GM10248 (cell line): ENCODE measurements at regions not wholly inside any gene's neighbourhood (a gene's known extent, or its start where the extent isn't known, plus 50 kb on each side); places are given as distances from the start of the nearest gene placed in this dataset.
"Not testable (repeated sequence)": the region's sequence is repeated elsewhere in the genome, so short reads cannot be mapped to it uniquely, and the experiment has no call there.

Experiments used
- CTCF ChIA-PET: fragments of 300-600 bp; sonication (Branson Sonifier 250); formaldehyde crosslinking; extraction: SDS; loops from one replicate; lab custom pipeline; 2021; ENCODE audit warnings: antibody characterized with exemption; lab: Yijun Ruan, JAX
- POLR2A ChIA-PET: fragments of 350-650 bp; sonication (Branson Sonifier 250); formaldehyde crosslinking; extraction: SDS; loops from one replicate; lab custom pipeline; 2020; ENCODE audit warnings: antibody characterized with exemption; lab: Yijun Ruan, JAX
- DNase-seq: peaks from one replicate; pipeline ENCODE4 v3.0.0; 2012; ENCODE audit errors: extremely low spot score
- CTCF ChIP-seq: IDR thresholded peaks from 2 replicates; pipeline ENCODE4 v1.5.1; 2012; ENCODE audit warnings: mild to moderate bottlenecking, low read depth; ENCODE audit errors: extremely low read depth, missing control alignments, control extremely low read depth

DNA sequence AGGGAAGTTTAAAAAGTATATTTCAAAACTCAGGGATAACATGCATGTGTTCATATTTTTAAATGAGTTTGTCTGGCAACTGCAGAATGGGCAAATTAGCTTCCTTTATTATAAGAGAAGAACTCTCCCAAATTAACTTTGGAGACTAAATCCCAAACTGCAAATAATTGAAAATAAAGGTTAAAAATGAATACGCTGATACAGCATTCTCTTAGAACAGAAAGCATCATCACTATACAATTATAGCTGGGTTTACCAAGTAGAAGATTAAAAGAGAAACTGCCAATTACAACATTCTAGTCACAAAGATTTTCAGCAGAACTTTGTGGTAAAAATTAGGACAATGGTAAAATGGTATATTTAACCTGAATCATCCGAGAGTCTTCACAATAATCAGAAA, 73.3 kb downstream of the OLFM4 start:
- ChIA-PET CTCF (no interaction called here), POLR2A (no interaction called here)
- DNase-seq: no peak
- TF ChIP-seq CTCF: no peak

DNA sequence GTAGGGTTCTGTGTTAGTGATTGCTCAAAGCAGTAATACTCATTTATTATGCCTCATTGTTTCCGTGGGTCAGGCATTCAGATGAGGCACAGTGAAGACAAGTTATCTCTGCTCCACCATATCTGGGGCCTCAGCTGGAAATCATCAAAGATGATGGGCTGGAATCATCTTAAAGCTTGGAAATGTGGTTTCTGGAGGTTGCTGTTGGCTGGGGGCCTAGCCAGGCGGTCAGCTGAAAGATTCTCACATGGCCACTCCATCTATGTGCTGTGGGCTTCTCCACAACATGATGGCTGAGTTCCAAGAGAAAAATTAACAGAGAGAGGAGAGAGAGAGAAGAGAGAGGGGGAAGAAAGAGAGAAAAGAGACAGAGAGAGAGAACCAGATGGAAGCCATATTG, 75.5 kb downstream of the OLFM4 start:
- ChIA-PET POLR2A (no interaction called here), CTCF (no interaction called here)
- no peak for TF ChIP-seq CTCF
- DNase-seq: no peak

DNA sequence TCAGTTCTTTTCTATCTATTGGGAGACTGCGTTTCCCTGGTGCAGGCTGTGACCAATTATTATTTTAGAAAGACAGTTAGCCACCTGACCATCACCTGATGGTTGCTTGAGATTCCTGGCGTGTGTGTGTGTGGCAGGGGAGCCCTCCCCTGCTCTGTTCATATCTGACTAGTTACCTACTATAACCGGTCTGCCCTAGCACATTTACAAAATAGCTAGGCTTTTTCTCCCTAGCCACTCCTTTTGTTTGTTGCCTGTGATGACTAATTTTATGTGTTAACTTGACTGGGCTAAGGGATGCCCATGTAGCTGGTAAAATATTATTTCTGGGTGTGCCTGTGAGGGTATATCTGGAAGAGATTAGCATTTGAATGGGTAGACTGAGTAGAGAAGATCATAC, 76.9 kb downstream of the OLFM4 start:
- ChIA-PET POLR2A (no interaction called here), CTCF (interaction anchor here (1.8 kb wide), 1 partner anchor 46 kb away, joined by 4 read pairs; no protein-coding TSS in a partner anchor)
- no peak for DNase-seq
- no peak for TF ChIP-seq CTCF

DNA sequence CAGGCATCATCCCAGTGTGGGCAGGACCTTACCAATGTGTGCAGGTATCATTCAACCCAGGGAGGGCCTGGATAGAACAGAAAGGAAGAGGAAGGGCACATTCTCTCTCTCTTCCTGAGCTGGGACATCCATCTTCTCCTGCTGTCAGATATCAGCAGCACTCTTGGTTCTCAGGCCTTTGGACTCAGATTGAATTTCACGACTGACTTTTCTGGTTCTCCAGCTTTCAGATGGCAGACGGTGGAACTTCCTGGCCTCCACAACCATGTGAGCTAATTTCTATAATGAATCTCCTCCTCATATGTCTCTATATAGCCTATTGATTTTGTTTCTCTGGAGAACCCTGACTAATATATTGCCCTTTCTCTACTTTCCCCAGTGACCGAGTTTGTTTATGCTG, 77.3 kb downstream of the OLFM4 start:
- POLR2A ChIA-PET: no interaction called here
- no peak for TF ChIP-seq CTCF
- CTCF ChIA-PET: interaction anchor here (1.8 kb wide), 1 partner anchor 46 kb away, joined by 4 read pairs; no protein-coding TSS in a partner anchor
- no peak for DNase-seq

GRCh38 chr13:53110181-53110580, 81.6 kb downstream of the OLFM4 start:
- no peak for TF ChIP-seq CTCF
- POLR2A ChIA-PET: no interaction called here
- no peak for DNase-seq
- CTCF ChIA-PET: interaction anchor here (2.1 kb wide), 1 partner anchor 31 kb away, joined by 4 read pairs; no protein-coding TSS in a partner anchor

DNA sequence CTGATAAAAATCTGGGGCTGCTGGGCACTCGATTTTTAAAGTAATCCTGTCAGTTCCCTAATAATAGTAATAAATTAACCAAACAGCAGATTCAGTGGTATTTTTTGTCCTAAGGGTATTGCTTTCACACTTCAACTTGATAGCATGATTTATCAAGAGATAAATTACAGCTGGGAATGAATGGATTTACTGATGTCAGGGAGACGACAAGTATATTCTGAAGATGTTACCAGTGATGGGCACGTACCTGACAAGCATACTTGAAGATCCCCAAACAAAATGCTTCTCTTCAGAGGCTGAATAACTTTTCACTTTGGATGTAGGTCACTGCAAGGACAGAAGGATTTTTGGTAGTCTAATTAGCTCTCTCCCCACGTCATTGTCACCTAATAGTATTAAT, 82.0 kb downstream of the OLFM4 start:
- DNase-seq: no peak
- CTCF ChIA-PET: no interaction called here
- POLR2A ChIA-PET: no interaction called here
- no peak for TF ChIP-seq CTCF

DNA sequence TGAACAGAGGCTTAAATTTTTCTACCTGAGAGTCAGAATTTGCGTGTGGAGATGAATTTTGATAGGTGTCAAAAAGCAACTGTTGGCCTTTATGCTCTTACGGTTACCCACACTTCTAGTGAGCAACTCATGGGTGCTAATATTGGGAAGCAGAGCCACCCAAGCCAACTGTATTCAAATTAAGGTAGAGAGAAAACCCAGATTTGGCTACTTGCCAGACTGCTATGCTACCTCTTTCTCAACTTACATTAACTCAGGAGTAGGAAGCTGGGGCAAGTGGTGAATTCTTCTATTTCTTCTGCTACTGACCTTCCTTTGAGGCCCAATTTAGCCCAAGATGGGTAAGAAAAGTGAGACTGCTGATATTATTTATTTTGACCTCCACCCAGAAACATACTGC, 83.9 kb downstream of the OLFM4 start:
- TF ChIP-seq CTCF: no peak
- ChIA-PET POLR2A (no interaction called here), CTCF (no interaction called here)
- no peak for DNase-seq

- CTCF ChIA-PET, POLR2A ChIA-PET, DNase-seq: not testable (repeated sequence)
Measured at GRCh38 chr13:53117048-53117447, 88.4 kb downstream of the OLFM4 start.
